ENCODE measurements at regions not wholly inside any gene's neighbourhood (a gene's known extent, or its start where the extent isn't known, plus 50 kb on each side); places are given as distances from the start of the nearest gene placed in this dataset.

- Histone ChIP-seq H3K4me2 (ENCODE audit: low read length) (no peak overlapping the region), H3K79me2 (ENCODE audit: control insufficient read depth, low read length) (no peaks in the 10 kb centered on the region), H3F3A (ENCODE audit: control insufficient read depth, insufficient read depth) (no peaks in the 10 kb centered on the region), H3K4me1 (ENCODE audit: control insufficient read depth, low read length) (no peaks in the 10 kb centered on the region), H3K36me3 (ENCODE audit: control insufficient read depth, low read length) (no peaks in the 10 kb centered on the region), H3K27me3 (ENCODE audit: control insufficient read depth, low read length) (peaks cover 3% of the 10 kb centered on the region; the same call in 1 of the 2 replicates), H3K9me3 (ENCODE audit: control insufficient read depth, insufficient read depth, low read length) (no peaks in the 10 kb centered on the region), H3K27ac (ENCODE audit: low read depth, low read length) (no peak overlapping the region), H4K20me1 (ENCODE audit: control insufficient read depth, insufficient read depth, low read depth, low read length) (no peaks in the 10 kb centered on the region), H3K9me2 (replicated peaks; ENCODE audit: control insufficient read depth, low read length) (no peaks in the 10 kb centered on the region), H3K4me3 (ENCODE audit: low read length) (no peak overlapping the region)
- TF ChIP-seq CTCF (IDR thresholded peaks at IDR 0.05; ENCODE audit: low read depth, low read length, poor library complexity, severe bottlenecking), result no peak
- no peak for TF ChIP-seq EZH2phosphoT487 (IDR thresholded peaks at IDR 0.05; ENCODE audit: borderline replicate concordance, low read length)
Observed at GRCh38 chr5:5652181-5652580, 229.7 kb downstream of the ICE1 start.

GRCh38 chr5:5650949-5651348 lies 228.5 kb downstream of the ICE1 start:
- TF ChIP-seq CTCF (IDR thresholded peaks at IDR 0.05; ENCODE audit: low read depth, low read length, poor library complexity, severe bottlenecking) (no peak), EZH2phosphoT487 (IDR thresholded peaks at IDR 0.05; ENCODE audit: borderline replicate concordance, low read length) (no peak)
- H3K36me3 ChIP-seq (ENCODE audit: control insufficient read depth, low read length), result no peaks in the 10 kb centered on the region
- H3K4me3 ChIP-seq (ENCODE audit: low read length), result no peak overlapping the region
- H3K4me1 ChIP-seq (ENCODE audit: control insufficient read depth, low read length), result no peaks in the 10 kb centered on the region
- no peak overlapping the region for H3K27ac ChIP-seq (ENCODE audit: low read depth, low read length)
- no peak overlapping the region for H3K4me2 ChIP-seq (ENCODE audit: low read length)
- no peaks in the 10 kb centered on the region for H3K9me3 ChIP-seq (ENCODE audit: control insufficient read depth, insufficient read depth, low read length)
- no peaks in the 10 kb centered on the region for H3K27me3 ChIP-seq (ENCODE audit: control insufficient read depth, low read length)
- no peaks in the 10 kb centered on the region for H4K20me1 ChIP-seq (ENCODE audit: control insufficient read depth, insufficient read depth, low read depth, low read length)
- H3K79me2 ChIP-seq (ENCODE audit: control insufficient read depth, low read length), result no peaks in the 10 kb centered on the region
- no peaks in the 10 kb centered on the region for H3K9me2 ChIP-seq (replicated peaks; ENCODE audit: control insufficient read depth, low read length)
- H3F3A ChIP-seq (ENCODE audit: control insufficient read depth, insufficient read depth), result no peaks in the 10 kb centered on the region

GRCh38 chr5:5650242-5650641 lies 227.8 kb downstream of the ICE1 start:
- Histone ChIP-seq H3K79me2 (ENCODE audit: control insufficient read depth, low read length) (no peaks in the 10 kb centered on the region), H3K4me1 (ENCODE audit: control insufficient read depth, low read length) (no peaks in the 10 kb centered on the region), H3F3A (ENCODE audit: control insufficient read depth, insufficient read depth) (no peaks in the 10 kb centered on the region), H3K4me2 (ENCODE audit: low read length) (no peak overlapping the region), H3K9me3 (ENCODE audit: control insufficient read depth, insufficient read depth, low read length) (no peaks in the 10 kb centered on the region), H3K9me2 (replicated peaks; ENCODE audit: control insufficient read depth, low read length) (no peaks in the 10 kb centered on the region), H3K4me3 (ENCODE audit: low read length) (no peak overlapping the region), H3K27ac (ENCODE audit: low read depth, low read length) (no peak overlapping the region), H3K27me3 (ENCODE audit: control insufficient read depth, low read length) (no peaks in the 10 kb centered on the region), H3K36me3 (ENCODE audit: control insufficient read depth, low read length) (no peaks in the 10 kb centered on the region), H4K20me1 (ENCODE audit: control insufficient read depth, insufficient read depth, low read depth, low read length) (no peaks in the 10 kb centered on the region)
- TF ChIP-seq CTCF (IDR thresholded peaks at IDR 0.05; ENCODE audit: low read depth, low read length, poor library complexity, severe bottlenecking) (no peak), EZH2phosphoT487 (IDR thresholded peaks at IDR 0.05; ENCODE audit: borderline replicate concordance, low read length) (no peak)

GRCh38 chr5:5649641-5650040 lies 227.2 kb downstream of the ICE1 start:
- H3K4me1 ChIP-seq (ENCODE audit: control insufficient read depth, low read length), result no peaks in the 10 kb centered on the region

More at GRCh38 chr5:5649641-5650040, 227.2 kb downstream of the ICE1 start:
- no peak overlapping the region for H3K4me2 ChIP-seq (ENCODE audit: low read length)
- no peak overlapping the region for H3K27ac ChIP-seq (ENCODE audit: low read depth, low read length)
- no peaks in the 10 kb centered on the region for H3K9me2 ChIP-seq (replicated peaks; ENCODE audit: control insufficient read depth, low read length)
- H3K36me3 ChIP-seq (ENCODE audit: control insufficient read depth, low read length), result no peaks in the 10 kb centered on the region
- H3K4me3 ChIP-seq (ENCODE audit: low read length), result no peak overlapping the region
- H3K27me3 ChIP-seq (ENCODE audit: control insufficient read depth, low read length), result no peaks in the 10 kb centered on the region
- no peaks in the 10 kb centered on the region for H3K79me2 ChIP-seq (ENCODE audit: control insufficient read depth, low read length)
- TF ChIP-seq EZH2phosphoT487 (IDR thresholded peaks at IDR 0.05; ENCODE audit: borderline replicate concordance, low read length) (no peak), CTCF (IDR thresholded peaks at IDR 0.05; ENCODE audit: low read depth, low read length, poor library complexity, severe bottlenecking) (no peak)
- H3F3A ChIP-seq (ENCODE audit: control insufficient read depth, insufficient read depth), result no peaks in the 10 kb centered on the region
- no peaks in the 10 kb centered on the region for H3K9me3 ChIP-seq (ENCODE audit: control insufficient read depth, insufficient read depth, low read length)
- no peaks in the 10 kb centered on the region for H4K20me1 ChIP-seq (ENCODE audit: control insufficient read depth, insufficient read depth, low read depth, low read length)

All from DOHH2 (cell line).